ENCODE measurements at regions not wholly inside any gene's neighbourhood (a gene's known extent, or its start where the extent isn't known, plus 50 kb on each side); places are given as distances from the start of the nearest gene placed in this dataset.

GRCh38 chr4:178480105-178480504, 1037.9 kb upstream of the AGA start:
- Mint-ChIP-seq H3K27me3 (ENCODE audit: low read depth in 3 of 3) (no peaks in the 10 kb centered on the region), H3K4me1 (no peaks in the 10 kb centered on the region), H3K27ac (no peak overlapping the region), H3K36me3 (no peaks in the 10 kb centered on the region), H3K4me3 (no peak overlapping the region), H3K9me3 (peaks cover 0 to 4% (median 2%) of the 10 kb centered on the region in 7 donors)
- no peak overlapping the region for H3K9ac ChIP-seq (ENCODE audit: insufficient read depth, low read length, poor library complexity, severe bottlenecking)
- H2AFZ ChIP-seq (ENCODE audit: insufficient read depth, low read depth, low read length, poor library complexity, severe bottlenecking) = no peak overlapping the region
- intact Hi-C loops (cut with micrococcal nuclease) = no loop called here
- H4K20me1 ChIP-seq (ENCODE audit: insufficient read depth, low read length) = no peaks in the 10 kb centered on the region
- H3K4me3 ChIP-seq (replicated peaks in 1 of 3; ENCODE audit: low read depth in 2 of 3, low read length in 3 of 3) = no peak overlapping the region
- H3K27me3 ChIP-seq (ENCODE audit: control insufficient read depth in 2 of 2, insufficient read depth in 2 of 2, low read length in 2 of 2) = no peaks in the 10 kb centered on the region
- no peak for DNase-seq
- no peak overlapping the region for H3K4me2 ChIP-seq (replicated peaks; ENCODE audit: extremely low read depth, low read length, poor library complexity, severe bottlenecking)
- TF ChIP-seq, protein P1, sequence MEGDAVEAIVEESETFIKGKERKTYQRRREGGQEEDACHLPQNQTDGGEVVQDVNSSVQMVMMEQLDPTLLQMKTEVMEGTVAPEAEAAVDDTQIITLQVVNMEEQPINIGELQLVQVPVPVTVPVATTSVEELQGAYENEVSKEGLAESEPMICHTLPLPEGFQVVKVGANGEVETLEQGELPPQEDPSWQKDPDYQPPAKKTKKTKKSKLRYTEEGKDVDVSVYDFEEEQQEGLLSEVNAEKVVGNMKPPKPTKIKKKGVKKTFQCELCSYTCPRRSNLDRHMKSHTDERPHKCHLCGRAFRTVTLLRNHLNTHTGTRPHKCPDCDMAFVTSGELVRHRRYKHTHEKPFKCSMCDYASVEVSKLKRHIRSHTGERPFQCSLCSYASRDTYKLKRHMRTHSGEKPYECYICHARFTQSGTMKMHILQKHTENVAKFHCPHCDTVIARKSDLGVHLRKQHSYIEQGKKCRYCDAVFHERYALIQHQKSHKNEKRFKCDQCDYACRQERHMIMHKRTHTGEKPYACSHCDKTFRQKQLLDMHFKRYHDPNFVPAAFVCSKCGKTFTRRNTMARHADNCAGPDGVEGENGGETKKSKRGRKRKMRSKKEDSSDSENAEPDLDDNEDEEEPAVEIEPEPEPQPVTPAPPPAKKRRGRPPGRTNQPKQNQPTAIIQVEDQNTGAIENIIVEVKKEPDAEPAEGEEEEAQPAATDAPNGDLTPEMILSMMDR (IDR thresholded peaks at IDR 0.05) = no peak
- no peak overlapping the region for H3K27ac ChIP-seq (ENCODE audit: low read depth in 1 of 2, low read length in 2 of 2)
- no peaks in the 10 kb centered on the region for H3K79me2 ChIP-seq (ENCODE audit: insufficient read depth, low read length)
- H3K4me1 ChIP-seq (ENCODE audit: control insufficient read depth in 1 of 2, insufficient read depth in 2 of 2, low read length in 2 of 2) = no peaks in the 10 kb centered on the region
- H3K9me3 ChIP-seq (replicated peaks in 1 of 2; ENCODE audit: control insufficient read depth in 1 of 2, insufficient read depth in 1 of 2, low read length in 2 of 2) = peaks cover 0 to 3% of the 10 kb centered on the region in 2 donors
- WGBS (ENCODE audit: insufficient coverage) = no CpG with 5 or more reads among the region's 3 CpGs
- no peaks in the 10 kb centered on the region for H3K36me3 ChIP-seq (replicated peaks in 1 of 2; ENCODE audit: control insufficient read depth in 1 of 2, insufficient read depth in 2 of 2, low read length in 2 of 2)

- no peaks in the 10 kb centered on the region for H3K27me3 Mint-ChIP-seq (ENCODE audit: low read depth in 3 of 3)
- DNase-seq = no peak
- Histone ChIP-seq H3K4me2 (replicated peaks; ENCODE audit: extremely low read depth, low read length, poor library complexity, severe bottlenecking) (no peak overlapping the region), H3K79me2 (ENCODE audit: insufficient read depth, low read length) (no peaks in the 10 kb centered on the region), H3K4me1 (ENCODE audit: control insufficient read depth in 1 of 2, insufficient read depth in 2 of 2, low read length in 2 of 2) (no peaks in the 10 kb centered on the region), H3K9ac (ENCODE audit: insufficient read depth, low read length, poor library complexity, severe bottlenecking) (no peak overlapping the region), H3K9me3 (replicated peaks in 1 of 2; ENCODE audit: control insufficient read depth in 1 of 2, insufficient read depth in 1 of 2, low read length in 2 of 2) (peaks cover 0 to 3% of the 10 kb centered on the region in 2 donors), H3K36me3 (replicated peaks in 1 of 2; ENCODE audit: control insufficient read depth in 1 of 2, insufficient read depth in 2 of 2, low read length in 2 of 2) (no peaks in the 10 kb centered on the region), H2AFZ (ENCODE audit: insufficient read depth, low read depth, low read length, poor library complexity, severe bottlenecking) (no peak overlapping the region), H3K27me3 (ENCODE audit: control insufficient read depth in 2 of 2, insufficient read depth in 2 of 2, low read length in 2 of 2) (no peaks in the 10 kb centered on the region), H3K27ac (ENCODE audit: low read depth in 1 of 2, low read length in 2 of 2) (no peak overlapping the region), H4K20me1 (ENCODE audit: insufficient read depth, low read length) (no peaks in the 10 kb centered on the region), H3K4me3 (replicated peaks in 1 of 3; ENCODE audit: low read depth in 2 of 3, low read length in 3 of 3) (no peak overlapping the region)
- no peak overlapping the region for H3K4me3 Mint-ChIP-seq
- TF ChIP-seq, protein P1 (IDR thresholded peaks at IDR 0.05) = no peak
- intact Hi-C loops (cut with micrococcal nuclease) = no loop called here
- H3K27ac Mint-ChIP-seq = no peak overlapping the region
- no peaks in the 10 kb centered on the region for H3K4me1 Mint-ChIP-seq
- H3K9me3 Mint-ChIP-seq = peaks cover 0 to 6% (median 2%) of the 10 kb centered on the region in 7 donors
- H3K36me3 Mint-ChIP-seq = no peaks in the 10 kb centered on the region
Observed at GRCh38 chr4:178480881-178481280, 1038.6 kb upstream of the AGA start.

Data from CD14-positive monocyte (primary cell).